ENCODE measurements at regions not wholly inside any gene's neighbourhood (a gene's known extent, or its start where the extent isn't known, plus 50 kb on each side); places are given as distances from the start of the nearest gene placed in this dataset.

DNA sequence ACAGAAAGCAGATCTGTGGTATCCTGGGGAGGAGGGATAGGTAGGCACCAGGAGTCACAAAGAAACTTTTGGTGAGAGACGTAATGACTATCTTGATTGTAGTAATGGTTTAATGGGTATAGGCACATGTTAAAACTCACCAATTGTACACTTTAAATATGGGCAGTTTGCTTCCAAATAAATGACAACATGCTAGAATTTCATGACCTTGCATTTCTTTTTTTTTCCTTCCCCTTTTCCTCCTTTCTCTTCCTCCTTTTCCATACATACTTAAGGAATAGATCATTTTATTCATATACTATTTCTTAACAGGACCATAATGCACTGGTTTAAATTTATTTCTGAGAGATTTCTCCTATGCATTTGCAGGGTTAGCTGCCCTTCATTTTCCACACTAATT lies 341.8 kb downstream of the TMEM182 start:
- DNase-seq (ENCODE audit: low spot score), result no peak

DNA sequence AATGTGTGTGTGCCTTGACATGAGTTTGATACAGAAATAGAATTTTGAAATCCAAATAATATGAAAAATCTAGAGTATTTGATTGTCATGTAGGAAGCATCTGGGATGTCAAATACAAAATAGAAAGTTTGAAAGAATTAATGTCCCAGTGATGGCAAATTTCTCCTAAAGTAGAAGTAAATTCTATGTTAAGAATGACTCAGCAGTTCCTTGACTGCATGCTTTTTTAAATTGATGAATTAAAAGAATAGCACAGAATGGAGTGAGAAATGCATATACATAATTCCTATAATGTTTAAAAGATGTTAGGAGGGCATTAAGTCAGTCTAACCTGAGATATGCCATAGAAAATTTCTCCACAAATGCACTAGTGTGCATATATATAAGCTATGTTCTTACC lies 357.5 kb downstream of the TMEM182 start:
- DNase-seq (ENCODE audit: low spot score), result no peak

DNA sequence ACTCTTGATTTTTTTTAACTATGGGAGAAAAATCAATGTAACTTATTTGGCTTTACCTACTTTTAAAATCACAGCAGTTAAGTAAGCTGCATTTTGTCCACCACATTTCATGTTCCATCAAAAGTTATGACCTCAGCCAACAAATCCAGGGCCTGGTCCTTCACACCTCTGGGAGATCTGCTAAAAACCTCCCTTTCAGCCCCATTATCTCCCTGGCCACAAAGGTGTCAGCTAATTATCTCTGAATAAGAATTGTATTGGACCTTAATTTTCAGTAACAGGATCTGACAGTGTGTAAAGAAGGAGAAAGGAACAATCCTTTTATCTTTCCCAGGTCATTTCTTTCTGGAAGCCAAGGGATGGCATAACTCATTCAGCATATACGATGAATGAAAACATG lies 359.3 kb downstream of the TMEM182 start:
- DNase-seq (ENCODE audit: low spot score), result no peak

DNA sequence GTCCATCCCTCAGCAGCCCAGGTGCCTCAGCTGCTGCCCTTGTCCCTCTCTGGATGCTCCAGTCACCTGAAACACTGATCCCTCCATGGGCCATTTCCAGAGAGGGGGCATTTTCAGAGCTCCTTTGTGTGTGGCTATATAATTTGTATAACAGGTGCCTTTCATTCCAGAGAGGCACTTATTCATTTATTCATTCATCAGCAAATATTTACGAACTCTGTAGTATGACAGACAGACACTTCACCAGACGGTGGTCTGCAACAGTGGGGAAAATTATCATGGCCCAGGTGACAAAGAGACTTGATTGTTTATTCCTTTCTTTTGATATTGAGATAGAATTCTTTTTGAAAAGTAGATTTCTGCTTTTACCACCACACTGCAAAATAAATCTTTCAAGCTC lies 361.7 kb downstream of the TMEM182 start:
- DNase-seq (ENCODE audit: low spot score), result no peak

DNA sequence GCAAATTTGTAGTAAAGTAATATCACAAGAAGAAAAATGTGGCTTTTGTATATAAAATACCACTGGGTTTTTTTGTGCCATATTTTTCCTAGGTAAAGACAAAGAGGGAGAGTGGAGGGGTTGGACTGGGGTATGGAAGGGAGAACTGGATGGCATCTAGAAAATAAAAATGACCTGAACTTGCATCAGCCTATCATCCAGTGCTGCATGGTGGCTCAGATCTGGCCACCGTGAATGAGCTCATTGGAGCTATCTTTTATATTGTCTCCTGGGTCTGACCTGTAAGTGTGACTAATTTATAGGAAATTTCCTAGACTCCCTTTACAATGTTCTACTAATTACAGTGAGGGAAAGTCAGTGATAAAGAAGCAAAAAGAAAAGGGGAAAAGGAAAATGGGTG lies 369.0 kb downstream of the TMEM182 start:
- DNase-seq (ENCODE audit: low spot score), result no peak

DNA sequence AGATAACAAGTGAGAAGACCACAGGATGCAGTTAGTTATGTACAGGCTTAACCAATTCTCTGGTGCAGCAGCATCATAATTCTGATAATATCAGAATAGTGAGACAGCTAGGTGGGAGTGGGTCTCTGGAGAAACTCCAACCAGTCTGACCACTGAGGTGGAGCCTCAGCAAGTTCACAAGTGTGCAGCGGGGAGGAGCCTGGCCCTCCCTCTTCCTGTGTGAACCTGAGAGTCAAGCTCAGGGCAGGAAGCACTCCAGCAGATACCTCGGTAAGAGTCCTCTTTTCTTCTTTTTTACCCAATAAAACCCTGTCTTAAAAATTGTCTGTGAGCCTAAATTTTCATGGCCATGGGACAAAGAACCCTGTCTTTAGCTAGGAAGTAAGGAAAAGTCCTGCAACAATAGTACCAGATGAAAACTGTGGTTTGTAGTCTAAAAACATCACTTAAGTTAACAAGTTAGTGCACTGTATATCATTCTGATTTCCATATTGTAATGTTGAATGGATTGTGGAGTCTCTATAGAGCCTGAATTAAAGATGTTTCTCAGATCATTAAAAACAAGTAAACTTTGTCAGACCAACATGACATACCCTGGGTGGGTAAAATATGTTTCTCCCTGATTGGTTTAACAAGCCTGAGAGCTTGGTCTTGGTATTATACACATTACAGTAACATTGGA lies 370.8 kb downstream of the TMEM182 start:
- no peak for DNase-seq (ENCODE audit: low spot score)

DNA sequence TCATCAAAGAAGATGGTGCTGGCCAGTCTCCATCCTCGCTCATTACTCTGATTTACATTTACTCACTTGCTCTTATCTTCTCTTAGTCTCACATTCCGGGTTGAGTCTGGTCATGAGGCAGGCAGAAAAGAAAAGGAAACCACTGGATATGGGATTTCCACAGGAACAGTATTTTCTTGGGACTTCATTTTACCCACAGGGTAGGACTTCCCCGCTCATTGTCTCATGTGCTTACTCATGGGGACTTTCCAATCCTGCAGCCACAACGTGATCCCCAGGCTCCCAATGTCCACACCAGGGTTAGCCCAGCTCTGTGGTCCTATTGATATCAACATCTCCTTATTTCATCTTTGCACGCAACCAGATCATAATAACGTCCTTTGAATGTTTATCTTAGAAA lies 373.8 kb downstream of the TMEM182 start:
- no peak for DNase-seq (ENCODE audit: low spot score)

DNA sequence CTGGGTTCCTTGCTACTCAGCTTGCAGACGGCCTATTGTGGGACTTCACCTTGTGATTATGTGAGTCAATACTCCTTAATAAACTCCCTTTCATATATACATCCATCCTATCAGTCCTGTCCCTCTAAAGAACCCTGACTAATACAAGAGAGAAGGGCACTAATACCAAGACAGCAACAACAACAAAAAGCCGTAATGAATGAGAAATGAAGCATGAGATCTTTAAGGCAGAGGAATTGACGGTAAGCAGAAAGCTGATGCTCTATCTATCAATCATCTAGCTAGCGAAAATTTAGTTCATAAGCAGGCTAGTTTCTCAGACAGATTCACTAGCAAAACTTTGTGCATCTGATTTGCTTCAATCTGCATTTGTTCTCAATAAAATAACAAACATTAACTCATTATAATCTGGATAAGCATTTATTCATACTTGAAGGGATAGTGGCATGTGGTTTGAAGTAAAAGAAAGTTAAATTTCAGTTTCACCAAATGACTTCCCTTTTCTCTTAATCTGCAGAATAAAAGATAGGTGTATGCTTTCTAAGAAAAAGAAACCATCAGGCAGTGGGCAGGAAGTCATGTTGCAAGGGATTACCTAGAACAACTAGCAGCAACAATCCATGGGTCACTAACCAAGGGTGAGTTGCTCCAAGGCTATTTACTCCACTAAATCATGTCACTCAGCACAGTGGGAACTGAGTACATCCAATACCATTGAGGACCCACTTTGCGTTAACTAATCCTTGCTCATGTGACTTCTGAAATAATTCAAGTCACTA lies 376.5 kb downstream of the TMEM182 start:
- no peak for DNase-seq (ENCODE audit: low spot score)

DNA sequence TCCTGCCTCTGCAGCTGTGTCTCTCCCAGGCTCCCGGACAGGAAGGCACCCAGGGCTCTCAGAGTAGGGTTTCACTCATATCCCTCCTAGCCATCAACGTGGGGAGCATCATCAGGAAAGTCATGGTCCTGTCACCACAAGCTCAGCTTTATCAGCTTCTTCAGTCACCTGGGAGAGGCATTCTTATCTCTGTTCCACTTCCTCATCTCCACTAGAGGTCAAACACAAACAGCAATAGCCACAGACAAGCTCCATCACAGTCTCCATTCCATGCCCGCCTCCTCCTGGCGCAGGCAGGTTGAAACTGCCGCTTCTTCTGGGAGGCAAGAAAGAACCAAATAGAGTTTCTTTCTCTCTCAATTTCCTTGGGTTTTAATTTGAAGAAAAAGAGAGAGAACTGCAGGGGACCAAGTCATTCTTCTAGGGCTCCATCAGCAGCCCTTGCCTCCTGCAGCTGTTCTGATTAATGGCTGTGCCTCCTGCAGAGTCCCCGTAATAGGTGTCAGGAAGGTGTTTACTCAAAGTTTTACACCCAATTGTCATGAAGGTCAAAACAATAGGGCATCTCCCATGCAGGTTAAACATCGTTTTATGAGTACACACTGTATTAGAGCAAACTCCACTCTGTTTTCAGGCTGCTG lies 377.9 kb downstream of the TMEM182 start:
- no peak for DNase-seq (ENCODE audit: low spot score)

DNA sequence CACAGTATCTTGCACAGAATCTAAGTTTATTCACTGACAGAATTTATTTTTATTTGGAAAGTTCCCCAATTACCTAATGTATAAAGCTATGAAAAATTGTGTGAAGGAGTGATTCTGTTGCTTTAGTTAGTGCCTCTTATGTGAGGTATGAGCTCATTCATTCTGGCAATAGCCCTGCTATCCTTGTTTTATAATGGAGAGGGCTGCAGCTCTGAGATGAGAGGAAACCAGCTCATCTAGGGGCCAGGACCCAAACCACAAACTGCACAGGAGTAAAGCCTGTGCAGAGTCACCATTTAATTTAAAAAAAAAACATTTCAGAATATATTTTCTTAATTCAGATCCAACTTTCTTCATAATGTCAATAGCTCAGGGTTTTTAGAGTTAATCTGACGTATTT lies 383.0 kb downstream of the TMEM182 start:
- DNase-seq (ENCODE audit: low spot score), result no peak

DNA sequence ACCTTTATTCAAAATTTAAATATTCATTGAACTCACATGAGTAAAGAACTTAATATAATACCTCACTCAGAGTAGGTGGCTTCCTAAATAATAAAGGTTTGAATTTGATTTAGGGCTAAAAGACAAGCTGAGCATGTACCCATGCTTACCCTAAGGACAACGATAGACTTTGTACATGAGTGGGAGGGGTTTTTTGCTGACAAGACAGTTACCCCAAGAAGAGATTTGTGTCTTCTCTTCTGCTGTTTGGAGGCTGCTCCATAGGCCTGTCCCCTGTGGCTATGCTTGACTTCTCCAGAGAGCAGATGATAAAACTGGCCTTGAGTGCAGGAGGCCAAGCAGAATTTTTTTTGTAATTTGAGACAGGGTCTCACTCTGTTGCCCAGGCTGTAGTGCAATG lies 383.9 kb downstream of the TMEM182 start:
- no peak for DNase-seq (ENCODE audit: low spot score)

DNA sequence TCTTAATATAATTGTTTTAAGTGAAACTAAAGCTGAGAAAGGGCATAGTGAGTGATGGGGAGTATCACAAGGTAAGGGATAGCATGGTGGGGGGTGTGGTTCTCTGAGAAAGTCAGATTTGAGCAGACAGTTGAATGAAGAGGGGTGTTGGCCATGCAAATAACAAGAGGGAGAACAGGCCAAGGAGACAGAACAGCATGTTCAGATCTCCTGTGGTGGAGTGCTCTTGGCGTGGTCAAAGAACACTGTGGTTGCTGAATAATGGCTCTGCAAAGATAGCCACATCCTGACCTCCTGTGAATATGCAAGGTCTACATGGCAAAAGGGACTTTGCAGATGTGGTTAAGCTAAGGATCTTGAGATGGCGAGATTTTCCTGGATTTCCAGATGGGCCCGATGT lies 389.2 kb downstream of the TMEM182 start:
- DNase-seq (ENCODE audit: low spot score), result no peak

DNA sequence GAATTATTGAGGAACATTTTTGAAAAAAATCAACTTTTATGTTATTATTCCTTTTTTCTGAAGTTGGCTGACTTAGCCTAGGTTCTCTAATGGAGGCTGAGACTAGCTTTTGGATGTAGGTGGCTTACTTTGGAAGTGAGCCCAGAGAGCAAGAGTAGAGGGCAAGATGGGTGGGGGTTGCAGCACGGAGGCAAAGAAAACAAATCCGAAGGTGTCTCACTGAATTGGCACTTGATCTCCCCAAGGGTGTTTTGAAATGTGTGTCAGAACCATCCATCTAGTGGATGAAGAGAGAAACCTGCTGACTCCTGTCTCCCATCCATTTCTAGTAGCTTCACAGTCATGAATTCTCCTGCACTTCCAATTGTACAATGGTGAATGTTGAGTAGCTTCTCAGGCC lies 390.7 kb downstream of the TMEM182 start:
- DNase-seq (ENCODE audit: low spot score), result no peak

DNA sequence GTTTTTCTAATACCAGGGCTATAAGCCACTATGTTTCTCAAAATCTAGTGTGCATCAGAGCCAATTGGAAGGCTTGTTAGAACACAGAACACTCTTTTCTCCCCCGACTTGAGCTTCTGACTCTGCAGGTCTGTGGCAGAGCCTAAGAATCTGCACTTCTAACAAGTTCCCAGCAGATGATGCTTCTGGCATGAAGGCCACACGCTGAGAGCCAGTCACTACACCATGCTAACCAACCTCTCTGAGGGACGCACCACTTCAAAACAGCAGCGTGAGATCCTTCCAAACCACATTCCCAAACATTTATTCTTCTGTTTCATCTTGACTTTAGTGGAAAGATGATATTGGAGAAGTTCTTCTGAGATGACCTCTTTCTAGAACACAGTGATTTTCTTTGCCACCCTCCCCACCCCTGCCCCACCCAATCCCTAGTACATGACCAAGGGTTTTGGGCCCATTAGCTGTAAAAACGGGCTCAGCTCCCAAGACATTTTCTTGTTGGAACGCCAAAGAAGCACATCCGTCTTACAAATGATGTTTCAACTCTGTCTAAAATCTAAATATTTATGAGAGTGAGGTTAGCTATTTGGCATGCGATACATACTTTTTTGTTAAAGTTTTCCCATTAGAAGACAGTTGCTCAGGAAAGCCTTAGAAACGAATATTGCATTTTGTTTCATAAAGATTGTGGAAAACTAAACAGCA lies 391.9 kb downstream of the TMEM182 start:
- DNase-seq (ENCODE audit: low spot score), result no peak

DNA sequence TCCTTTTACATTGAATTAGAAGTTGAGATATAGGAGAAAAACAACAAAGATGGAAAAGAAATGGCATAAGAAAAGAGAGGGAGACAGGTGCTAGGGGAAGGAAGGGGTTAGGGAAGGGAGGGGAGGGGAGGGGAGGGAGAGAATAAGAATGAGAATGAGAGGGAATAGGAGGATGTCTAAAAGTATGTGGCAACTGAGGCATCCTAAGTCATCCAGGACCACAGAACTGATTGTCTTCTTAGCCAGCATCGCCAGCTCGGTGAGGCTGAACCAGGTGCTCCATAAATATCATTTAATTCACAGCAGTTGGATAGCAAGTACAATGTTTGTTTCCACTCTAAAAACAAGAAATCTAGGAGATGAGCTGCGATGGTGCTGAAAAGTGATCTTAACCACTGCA lies 393.5 kb downstream of the TMEM182 start:
- no peak for DNase-seq (ENCODE audit: low spot score)

DNA sequence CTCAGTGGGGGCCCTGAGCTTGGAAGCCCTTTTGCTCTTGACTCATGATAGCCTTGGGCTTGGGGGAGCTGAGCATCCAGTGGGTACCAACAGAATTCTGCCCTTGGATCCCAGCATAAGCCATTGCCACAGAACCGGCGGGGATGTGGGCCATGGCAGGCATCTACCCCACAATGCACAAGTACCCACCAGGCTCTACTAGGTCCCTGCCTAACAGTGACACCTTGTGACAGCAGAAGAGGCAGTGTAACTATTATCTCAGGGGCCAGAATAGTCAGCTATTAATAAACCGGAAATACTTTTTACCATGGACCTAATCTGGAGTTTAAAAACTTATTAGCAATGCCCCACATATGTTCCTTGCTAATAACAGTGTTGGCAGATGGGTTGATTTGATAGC lies 397.2 kb downstream of the TMEM182 start:
- no peak for DNase-seq (ENCODE audit: low spot score)

DNA sequence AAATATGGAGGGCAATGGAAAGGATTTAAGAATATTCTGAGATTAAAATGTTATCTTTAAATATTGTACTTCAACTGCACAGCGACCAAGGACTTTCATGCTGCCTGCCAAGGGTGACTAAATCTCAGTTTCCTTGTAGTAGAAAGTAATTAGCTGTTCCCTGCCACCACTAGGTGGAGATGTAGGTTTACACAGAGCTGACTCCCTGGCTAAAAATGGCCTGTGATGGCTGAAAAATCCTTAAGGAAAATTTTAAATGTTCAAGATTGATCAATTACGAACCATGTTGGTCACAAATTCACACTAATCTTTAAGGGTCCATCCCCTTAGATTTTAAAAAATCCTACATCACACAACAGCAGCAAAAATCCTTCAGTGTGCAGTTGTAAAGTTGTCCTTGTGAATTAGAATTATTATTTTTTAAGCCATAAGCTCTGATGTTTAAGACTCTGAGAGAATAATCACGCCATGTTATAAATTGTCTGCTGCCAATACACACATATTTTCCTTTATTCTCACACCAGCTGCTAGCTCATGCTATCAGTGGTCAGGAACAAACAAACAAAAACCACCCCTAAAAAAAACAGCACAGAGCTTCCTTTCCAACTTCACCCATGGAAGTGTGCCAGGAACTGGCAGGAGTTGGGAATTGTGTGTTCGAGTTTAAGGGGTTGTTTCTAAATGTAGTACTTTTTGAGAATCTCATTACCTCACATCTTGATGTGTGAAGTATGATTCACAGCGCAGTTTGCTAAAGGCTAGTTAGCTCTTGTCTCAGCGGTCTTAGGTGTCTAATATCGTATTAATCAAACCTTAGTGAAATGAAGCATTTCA lies 399.8 kb downstream of the TMEM182 start:
- peak; percentile 46 for DNase-seq (ENCODE audit: low spot score)

DNA sequence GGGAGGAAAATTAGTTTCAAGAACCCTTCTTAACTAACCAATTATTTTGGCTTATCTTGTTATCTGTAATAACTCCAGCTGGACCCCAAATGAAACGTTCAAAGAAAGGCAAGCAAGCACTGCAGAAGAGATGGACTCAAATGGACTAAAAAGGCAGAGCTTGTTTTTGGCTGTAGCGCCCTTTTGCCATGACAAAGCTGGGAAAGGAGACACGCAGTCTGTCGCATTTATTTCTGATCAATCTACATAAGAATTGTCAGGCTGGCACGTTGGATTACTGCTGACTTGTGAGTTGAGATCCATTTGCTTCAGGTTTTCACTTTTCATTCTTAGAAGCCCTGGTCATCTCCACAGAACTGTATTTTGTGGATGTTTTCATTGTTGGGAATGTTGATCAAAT lies 402.9 kb downstream of the TMEM182 start:
- no peak for DNase-seq (ENCODE audit: low spot score)

DNA sequence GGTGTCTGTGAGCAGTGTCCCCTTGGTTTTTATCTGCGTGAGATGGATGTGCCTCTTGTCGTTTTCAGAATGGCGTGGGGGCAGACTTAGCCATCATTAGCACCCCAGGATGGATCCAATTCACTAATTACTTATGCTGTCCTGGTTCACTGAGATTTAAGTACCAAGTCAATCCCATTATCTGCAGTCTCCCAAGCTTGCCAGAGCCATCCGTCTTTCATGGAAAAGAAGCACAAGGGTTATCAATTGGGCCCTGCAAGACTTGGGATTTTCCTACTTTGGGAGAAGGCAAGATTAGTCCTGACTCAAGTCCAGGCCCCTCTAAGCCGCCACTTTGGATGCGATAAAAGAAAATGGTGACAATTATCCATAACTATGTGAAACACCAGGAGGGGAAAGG lies 404.0 kb downstream of the TMEM182 start:
- no peak for DNase-seq (ENCODE audit: low spot score)

DNA sequence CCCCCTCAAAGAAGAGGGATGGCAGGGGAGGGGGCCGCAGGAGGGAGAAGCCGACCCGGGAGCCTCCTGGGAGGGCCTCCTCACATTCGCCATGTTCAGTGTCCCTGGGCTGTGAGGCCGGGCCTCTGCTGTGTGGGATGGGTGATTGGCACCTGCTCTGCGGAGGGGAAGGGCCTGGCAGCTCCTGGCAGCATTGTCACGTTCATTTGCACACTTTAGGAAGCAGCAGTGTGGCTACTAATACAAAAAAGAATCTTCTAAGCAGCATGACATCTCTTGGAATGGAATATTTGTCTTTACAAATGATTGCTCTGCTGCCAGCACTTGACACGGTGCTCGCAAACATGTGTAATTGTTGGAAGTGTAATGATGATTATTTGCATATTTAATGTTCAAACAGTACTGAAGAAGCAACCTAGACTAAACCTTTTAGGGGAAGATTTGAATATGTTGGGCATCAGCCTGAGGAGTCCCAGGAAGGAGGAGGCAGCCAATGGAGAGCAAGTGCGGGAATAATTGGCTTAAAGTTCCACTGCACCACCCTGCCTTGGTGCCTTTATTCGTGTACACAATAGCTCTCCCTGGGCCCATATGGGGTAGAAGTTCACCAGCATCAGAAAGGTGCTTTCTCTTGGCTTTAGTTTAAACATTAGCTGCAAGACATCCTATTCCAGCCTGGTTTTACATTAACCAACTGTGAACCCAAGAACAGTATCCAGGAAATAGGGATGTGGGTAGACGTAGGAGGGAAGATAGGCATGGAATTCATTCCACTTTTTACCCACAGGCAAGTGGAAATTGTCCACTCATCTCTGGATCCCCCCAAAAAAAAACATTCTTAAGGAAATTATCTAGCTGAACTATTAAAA lies 404.9 kb downstream of the TMEM182 start:
- peak; percentile 48 for DNase-seq (ENCODE audit: low spot score)

DNA sequence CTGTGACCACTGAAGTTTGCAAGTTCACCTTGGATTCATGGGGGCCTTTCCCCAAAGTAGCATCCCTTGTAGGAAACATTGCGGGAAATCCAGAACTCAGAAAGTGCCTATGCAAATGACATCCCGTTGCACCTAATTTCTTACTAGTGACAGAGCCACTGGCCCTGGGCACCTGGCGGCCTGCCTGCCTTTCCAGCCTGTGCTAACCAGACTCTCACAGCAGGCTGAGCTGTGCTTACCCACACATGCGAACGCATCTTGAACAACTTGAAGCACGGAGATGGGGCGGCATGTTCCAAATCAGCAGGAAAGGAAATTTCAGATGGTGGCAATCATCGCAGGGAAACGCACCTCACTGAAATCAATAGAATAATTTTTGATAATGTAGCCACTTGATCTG lies 405.8 kb downstream of the TMEM182 start:
- no peak for DNase-seq (ENCODE audit: low spot score)

All from mucosa of gallbladder (tissue), 1 donor.